Naive thymus-derived CD4-positive, alpha-beta T cell (primary cell): ENCODE measurements at regions not wholly inside any gene's neighbourhood (a gene's known extent, or its start where the extent isn't known, plus 50 kb on each side); places are given as distances from the start of the nearest gene placed in this dataset.

Source experiments
- ATAC-seq: fragments of 150-1000 bp; cut with Tn5 transposase; 2 replicates; pipeline ENCODE4 v1.10.0; 2021; ENCODE audit warnings: mild to moderate bottlenecking, moderate library complexity
- CTCF ChIA-PET: fragments of 350-600 bp; sonication (Branson Sonifier 250); formaldehyde crosslinking; loops from one replicate; lab custom pipeline; 2021; ENCODE audit warnings: antibody characterized with exemption; lab: Charles Lee
- POLR2A ChIA-PET: fragments of 350-600 bp; sonication (Branson Sonifier 250); formaldehyde crosslinking; loops from one replicate; lab custom pipeline; 2021; ENCODE audit warnings: antibody characterized with exemption, inconsistent platforms; lab: Charles Lee
- DNase-seq, 9 donors: peaks; one replicate each; pipeline versions ENCODE4 v3.0.0 to v3.0.0-alpha.2; 2020 to 2022; ENCODE audit warnings: mixed read lengths in 1 of 9
- H3K27ac ChIP-seq: one replicate; pipeline ENCODE4 v1.7.0; 2013; ENCODE audit warnings: mild to moderate bottlenecking, low read depth, low read length, moderate library complexity
- H3K27me3 ChIP-seq, 2 donors: one replicate each; pipeline ENCODE4 v1.7.0; 2013; ENCODE audit warnings: low read length in 2 of 2, mild to moderate bottlenecking in 2 of 2, moderate library complexity in 2 of 2; ENCODE audit not compliant: control insufficient read depth in 2 of 2, insufficient read depth in 2 of 2
- H3K36me3 ChIP-seq, 3 experiments: 1 replicate in 2 of 3; 2 replicates in 1 of 3; pipeline ENCODE4 v1.7.0; 2013; ENCODE audit warnings: low read length in 3 of 3, mild to moderate bottlenecking in 3 of 3, moderate library complexity in 1 of 3; ENCODE audit not compliant: insufficient read depth in 3 of 3, control insufficient read depth in 2 of 3
- H3K4me1 ChIP-seq, 2 donors: one replicate each; pipeline ENCODE4 v1.7.0; 2013; ENCODE audit warnings: low read length in 2 of 2, mild to moderate bottlenecking in 2 of 2, moderate library complexity in 1 of 2; ENCODE audit not compliant: control insufficient read depth in 2 of 2, insufficient read depth in 2 of 2
- H3K4me3 ChIP-seq: 2 replicates; pipeline ENCODE4 v1.7.0; 2013; ENCODE audit warnings: mild to moderate bottlenecking, low read length
- H3K9me3 ChIP-seq, 3 experiments: 1 replicate in 2 of 3; 2 replicates in 1 of 3; pipeline ENCODE4 v1.7.0; 2013; ENCODE audit warnings: low read length in 3 of 3; ENCODE audit not compliant: control insufficient read depth in 2 of 3
- H3K27ac Mint-ChIP-seq, 9 donors: one replicate each; pipeline ENCODE4 v1.8.0; 2020 to 2022; ENCODE audit warnings: mixed read lengths in 9 of 9, mild to moderate bottlenecking in 8 of 9, moderate library complexity in 5 of 9, inconsistent platforms in 2 of 9
- H3K27me3 Mint-ChIP-seq, 5 donors: one replicate each; pipeline ENCODE4 v1.8.0; 2021 to 2022; ENCODE audit warnings: mixed read lengths in 5 of 5, mild to moderate bottlenecking in 1 of 5
- H3K36me3 Mint-ChIP-seq, 5 donors: one replicate each; pipeline ENCODE4 v1.8.0; 2020 to 2022; ENCODE audit warnings: mixed read lengths in 5 of 5, mild to moderate bottlenecking in 3 of 5, inconsistent platforms in 1 of 5
- H3K4me1 Mint-ChIP-seq, 7 donors: one replicate each; pipeline ENCODE4 v1.8.0; 2020 to 2022; ENCODE audit warnings: mixed read lengths in 7 of 7, mild to moderate bottlenecking in 3 of 7, inconsistent platforms in 1 of 7
- H3K4me3 Mint-ChIP-seq, 10 donors: one replicate each; pipeline ENCODE4 v1.8.0; 2020 to 2022; ENCODE audit warnings: mild to moderate bottlenecking in 10 of 10, mixed read lengths in 10 of 10, moderate library complexity in 6 of 10, inconsistent platforms in 2 of 10
- H3K9me3 Mint-ChIP-seq, 11 donors: one replicate each; pipeline ENCODE4 v1.8.0; 2020 to 2022; ENCODE audit warnings: mixed read lengths in 11 of 11, mild to moderate bottlenecking in 4 of 11, inconsistent platforms in 1 of 11, moderate library complexity in 1 of 11
- intact Hi-C, 2 donors: fragments of 100-400 bp; cut with micrococcal nuclease; formaldehyde crosslinking; loops; one replicate each; pipeline ENCODE4 v1.15.1; 2023

GRCh38 chr9:107112707-107113243 lies 170.3 kb upstream of the RAD23B start:
- Mint-ChIP-seq H3K27ac (no peak overlapping the region), H3K4me1 (peaks cover 0 to 6% (median 0%) of the 10 kb centered on the region in 7 donors), H3K36me3 (no peaks in the 10 kb centered on the region), H3K27me3 (peaks cover 0 to 26% (median 15%) of the 10 kb centered on the region in 5 donors), H3K4me3 (no peak overlapping the region), H3K9me3 (peaks cover 0 to 3% (median 0%) of the 10 kb centered on the region in 11 donors)
- ATAC-seq (no peak), DNase-seq (no peak)
- ChIA-PET CTCF (no interaction called here), POLR2A (no interaction called here)
- Histone ChIP-seq H3K27ac (no peak overlapping the region), H3K4me3 (no peak overlapping the region), H3K36me3 (no peaks in the 10 kb centered on the region), H3K27me3 (no peaks in the 10 kb centered on the region), H3K9me3 (no peaks in the 10 kb centered on the region), H3K4me1 (no peaks in the 10 kb centered on the region)
- intact Hi-C loops = loop anchor here in 1 of 2 donors (10.0 kb wide), 1 partner anchor 188 kb away; no protein-coding TSS in a partner anchor

- DNase-seq = no peak
- Histone ChIP-seq H3K9me3 (no peaks in the 10 kb centered on the region), H3K36me3 (no peaks in the 10 kb centered on the region), H3K4me1 (no peaks in the 10 kb centered on the region), H3K4me3 (no peak overlapping the region), H3K27ac (no peak overlapping the region), H3K27me3 (no peaks in the 10 kb centered on the region)
- POLR2A ChIA-PET = no interaction called here
- peaks cover 0 to 6% (median 0%) of the 10 kb centered on the region in 7 donors for H3K4me1 Mint-ChIP-seq
- H3K4me3 Mint-ChIP-seq = no peak overlapping the region
- intact Hi-C loops = loop anchor here in 1 of 2 donors (10.0 kb wide), 1 partner anchor 194 kb away; no protein-coding TSS in a partner anchor
- H3K27ac Mint-ChIP-seq = no peak overlapping the region
- ATAC-seq = no peak
- peaks cover 0 to 2% (median 0%) of the 10 kb centered on the region in 11 donors for H3K9me3 Mint-ChIP-seq
- no peaks in the 10 kb centered on the region for H3K36me3 Mint-ChIP-seq
- CTCF ChIA-PET = no interaction called here
- H3K27me3 Mint-ChIP-seq = peaks cover 4 to 32% (median 13%) of the 10 kb centered on the region in 5 donors
These were observed 164.0 kb upstream of the RAD23B start for GRCh38 chr9:107118863-107119624.

GRCh38 chr9:107119735-107120134 lies 163.3 kb upstream of the RAD23B start:
- Histone ChIP-seq H3K36me3 (no peaks in the 10 kb centered on the region), H3K4me3 (no peak overlapping the region), H3K27ac (no peak overlapping the region), H3K4me1 (no peaks in the 10 kb centered on the region), H3K9me3 (no peaks in the 10 kb centered on the region), H3K27me3 (no peaks in the 10 kb centered on the region)
- ChIA-PET CTCF (no interaction called here), POLR2A (no interaction called here)
- Mint-ChIP-seq H3K9me3 (peaks cover 0 to 3% (median 0%) of the 10 kb centered on the region in 11 donors), H3K36me3 (no peaks in the 10 kb centered on the region), H3K4me1 (peaks cover 0 to under 1% (median 0%) of the 10 kb centered on the region in 7 donors), H3K27me3 (peaks cover 4 to 29% (median 10%) of the 10 kb centered on the region in 5 donors), H3K27ac (no peak overlapping the region), H3K4me3 (no peak overlapping the region)
- no peak for ATAC-seq
- DNase-seq = no peak
- intact Hi-C loops = loop anchor here in 1 of 2 donors (10.0 kb wide), 1 partner anchor 195 kb away; no protein-coding TSS in a partner anchor

GRCh38 chr9:107123389-107123788 lies 159.7 kb upstream of the RAD23B start:
- CTCF ChIA-PET = no interaction called here
- no peak for DNase-seq
- Mint-ChIP-seq H3K27ac (no peak overlapping the region), H3K9me3 (peaks cover 0 to 5% (median 0%) of the 10 kb centered on the region in 11 donors), H3K4me3 (no peak overlapping the region), H3K4me1 (no peaks in the 10 kb centered on the region), H3K36me3 (no peaks in the 10 kb centered on the region), H3K27me3 (peaks cover 9 to 41% (median 16%) of the 10 kb centered on the region in 5 donors)
- Histone ChIP-seq H3K4me1 (no peaks in the 10 kb centered on the region), H3K36me3 (no peaks in the 10 kb centered on the region), H3K27ac (no peak overlapping the region), H3K27me3 (no peaks in the 10 kb centered on the region), H3K9me3 (no peaks in the 10 kb centered on the region), H3K4me3 (no peak overlapping the region)
- intact Hi-C loops = no loop called here
- ATAC-seq = no peak
- POLR2A ChIA-PET = no interaction called here

- no peaks in the 10 kb centered on the region for H3K36me3 ChIP-seq
- ATAC-seq = no peak
- no peak overlapping the region for H3K27ac ChIP-seq
- no peaks in the 10 kb centered on the region for H3K4me1 ChIP-seq
- intact Hi-C loops = no loop called here
- CTCF ChIA-PET = no interaction called here
- no peaks in the 10 kb centered on the region for H3K27me3 ChIP-seq
- H3K9me3 ChIP-seq = no peaks in the 10 kb centered on the region
- H3K4me1 Mint-ChIP-seq = no peaks in the 10 kb centered on the region
- H3K27me3 Mint-ChIP-seq = peaks cover 8 to 28% (median 13%) of the 10 kb centered on the region in 5 donors
- POLR2A ChIA-PET = no interaction called here
- H3K27ac Mint-ChIP-seq = no peak overlapping the region
- H3K4me3 Mint-ChIP-seq = no peak overlapping the region
- H3K36me3 Mint-ChIP-seq = no peaks in the 10 kb centered on the region
- H3K9me3 Mint-ChIP-seq = peaks cover 0 to 5% (median 0%) of the 10 kb centered on the region in 11 donors
- no peak for DNase-seq
- no peak overlapping the region for H3K4me3 ChIP-seq
These were observed 155.5 kb upstream of the RAD23B start for GRCh38 chr9:107127608-107128007.

GRCh38 chr9:107131108-107131799 lies 151.8 kb upstream of the RAD23B start:
- Mint-ChIP-seq H3K9me3 (peaks cover 0 to 2% (median 0%) of the 10 kb centered on the region in 11 donors), H3K4me3 (no peak overlapping the region), H3K36me3 (no peaks in the 10 kb centered on the region), H3K4me1 (no peaks in the 10 kb centered on the region), H3K27me3 (peaks cover 8 to 28% (median 13%) of the 10 kb centered on the region in 5 donors), H3K27ac (no peak overlapping the region)
- Histone ChIP-seq H3K4me1 (no peaks in the 10 kb centered on the region), H3K4me3 (no peak overlapping the region), H3K27ac (no peak overlapping the region), H3K36me3 (no peaks in the 10 kb centered on the region), H3K9me3 (no peaks in the 10 kb centered on the region), H3K27me3 (no peaks in the 10 kb centered on the region)
- ChIA-PET CTCF (no interaction called here), POLR2A (no interaction called here)
- DNase-seq (no peak), ATAC-seq (no peak)
- intact Hi-C loops = no loop called here
